ENCODE measurements at regions not wholly inside any gene's neighbourhood (a gene's known extent, or its start where the extent isn't known, plus 50 kb on each side); places are given as distances from the start of the nearest gene placed in this dataset.

DNA sequence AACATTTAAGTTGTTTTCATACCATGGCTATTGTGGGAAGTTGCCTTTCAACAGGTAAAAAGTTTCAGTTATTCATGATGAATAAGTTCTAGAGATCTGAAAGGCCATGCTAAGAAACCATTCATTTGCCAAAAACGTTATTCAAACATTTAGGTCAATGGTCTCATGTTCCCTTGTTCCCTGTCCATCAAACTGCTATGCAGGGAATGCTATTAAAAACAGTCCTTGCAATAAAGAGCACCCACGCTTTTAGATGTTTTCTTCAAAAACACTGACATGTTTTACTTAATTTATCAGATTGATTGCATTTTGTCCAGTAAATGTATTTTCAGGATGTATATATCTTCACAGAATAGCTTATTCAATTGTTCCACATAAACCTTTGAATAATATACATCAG lies 573.2 kb upstream of the PCDH20 start:
- Histone ChIP-seq H3K9me3 (ENCODE audit: low read depth) (no peaks in the 10 kb centered on the region), H3K79me2 (no peaks in the 10 kb centered on the region), H3K27me3 (no peaks in the 10 kb centered on the region), H3K4me2 (no peak overlapping the region), H3K4me3 (no peak overlapping the region), H4K20me1 (ENCODE audit: insufficient read depth, poor library complexity, severe bottlenecking) (no peaks in the 10 kb centered on the region), H2AFZ (no peak overlapping the region), H3K9me2 (replicated peaks; ENCODE audit: insufficient read depth) (no peaks in the 10 kb centered on the region), H3K36me3 (replicated peaks; ENCODE audit: insufficient read depth, low read depth) (no peaks in the 10 kb centered on the region), H3K4me1 (ENCODE audit: insufficient read depth) (no peaks in the 10 kb centered on the region), H3K27ac (no peak overlapping the region)
- TF ChIP-seq, protein P1, sequence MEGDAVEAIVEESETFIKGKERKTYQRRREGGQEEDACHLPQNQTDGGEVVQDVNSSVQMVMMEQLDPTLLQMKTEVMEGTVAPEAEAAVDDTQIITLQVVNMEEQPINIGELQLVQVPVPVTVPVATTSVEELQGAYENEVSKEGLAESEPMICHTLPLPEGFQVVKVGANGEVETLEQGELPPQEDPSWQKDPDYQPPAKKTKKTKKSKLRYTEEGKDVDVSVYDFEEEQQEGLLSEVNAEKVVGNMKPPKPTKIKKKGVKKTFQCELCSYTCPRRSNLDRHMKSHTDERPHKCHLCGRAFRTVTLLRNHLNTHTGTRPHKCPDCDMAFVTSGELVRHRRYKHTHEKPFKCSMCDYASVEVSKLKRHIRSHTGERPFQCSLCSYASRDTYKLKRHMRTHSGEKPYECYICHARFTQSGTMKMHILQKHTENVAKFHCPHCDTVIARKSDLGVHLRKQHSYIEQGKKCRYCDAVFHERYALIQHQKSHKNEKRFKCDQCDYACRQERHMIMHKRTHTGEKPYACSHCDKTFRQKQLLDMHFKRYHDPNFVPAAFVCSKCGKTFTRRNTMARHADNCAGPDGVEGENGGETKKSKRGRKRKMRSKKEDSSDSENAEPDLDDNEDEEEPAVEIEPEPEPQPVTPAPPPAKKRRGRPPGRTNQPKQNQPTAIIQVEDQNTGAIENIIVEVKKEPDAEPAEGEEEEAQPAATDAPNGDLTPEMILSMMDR (IDR thresholded peaks at IDR 0.05; ENCODE audit: poor library complexity) = no peak
- no peak for TF ChIP-seq EZH2phosphoT487 (IDR thresholded peaks at IDR 0.05; ENCODE audit: low read depth, severe bottlenecking, unreplicated experiment)
- TF ChIP-seq EZH2 (IDR thresholded peaks at IDR 0.05; ENCODE audit: borderline replicate concordance) = no peak
- no peak for DNase-seq (ENCODE audit: low spot score)
- WGBS (ENCODE audit: low lambda C conversion rate, missing lambda C conversion rate) = 47% methylated on average over 2 of the region's 2 CpGs

DNA sequence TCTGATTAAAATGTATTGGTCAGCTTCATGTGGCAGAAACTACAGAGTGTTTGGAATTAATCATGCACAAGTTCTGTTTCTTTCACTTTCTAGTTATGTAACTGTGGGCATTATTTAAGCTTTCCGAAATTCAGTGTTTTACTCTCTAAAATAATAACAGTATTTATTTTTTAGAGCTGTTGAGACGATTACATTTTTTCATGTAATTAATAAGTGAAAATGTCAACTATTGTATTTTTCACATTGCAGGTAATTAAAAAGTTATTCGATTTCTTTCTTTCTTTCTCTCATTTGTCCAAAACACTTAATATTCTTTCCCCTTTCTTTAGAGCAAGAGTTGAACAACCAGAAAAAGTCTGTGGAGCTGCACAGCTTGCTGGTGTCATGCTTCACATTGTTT lies 559.4 kb upstream of the PCDH20 start:
- 82% methylated on average over 3 of the region's 3 CpGs for WGBS (ENCODE audit: low lambda C conversion rate, missing lambda C conversion rate)
- H4K20me1 ChIP-seq (ENCODE audit: insufficient read depth, poor library complexity, severe bottlenecking) = no peaks in the 10 kb centered on the region
- TF ChIP-seq EZH2 (IDR thresholded peaks at IDR 0.05; ENCODE audit: borderline replicate concordance) (no peak), EZH2phosphoT487 (IDR thresholded peaks at IDR 0.05; ENCODE audit: low read depth, severe bottlenecking, unreplicated experiment) (no peak)
- TF ChIP-seq, protein P1 (IDR thresholded peaks at IDR 0.05; ENCODE audit: poor library complexity) = no peak

DNA sequence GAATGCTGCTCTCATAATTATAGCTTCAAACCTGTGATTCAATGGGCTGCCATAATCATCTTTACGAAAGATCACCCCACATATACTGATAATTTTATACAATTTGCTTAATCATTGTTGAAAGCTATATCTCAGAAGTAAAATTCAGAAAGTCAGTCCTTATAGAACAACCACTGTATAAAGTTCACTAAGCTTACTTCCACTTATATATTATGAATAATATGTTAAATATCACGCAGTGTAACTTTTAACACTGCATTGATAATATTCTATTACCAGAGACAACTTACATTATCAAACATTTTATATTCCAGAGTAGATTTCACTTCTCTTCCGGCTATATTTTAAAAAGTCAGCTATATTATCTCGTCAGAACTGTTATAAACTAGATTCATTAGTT lies 550.1 kb upstream of the PCDH20 start:
- Histone ChIP-seq H3K27me3 (no peaks in the 10 kb centered on the region), H3K4me2 (no peak overlapping the region), H3K79me2 (no peaks in the 10 kb centered on the region), H3K27ac (no peak overlapping the region), H4K20me1 (ENCODE audit: insufficient read depth, poor library complexity, severe bottlenecking) (no peaks in the 10 kb centered on the region), H3K9me2 (replicated peaks; ENCODE audit: insufficient read depth) (no peaks in the 10 kb centered on the region), H2AFZ (no peak overlapping the region), H3K36me3 (replicated peaks; ENCODE audit: insufficient read depth, low read depth) (no peaks in the 10 kb centered on the region), H3K4me1 (ENCODE audit: insufficient read depth) (no peaks in the 10 kb centered on the region), H3K9me3 (ENCODE audit: low read depth) (no peaks in the 10 kb centered on the region), H3K4me3 (no peak overlapping the region)
- 91% methylated on average over 4 of the region's 4 CpGs for WGBS (ENCODE audit: low lambda C conversion rate, missing lambda C conversion rate)
- no peak for TF ChIP-seq EZH2phosphoT487 (IDR thresholded peaks at IDR 0.05; ENCODE audit: low read depth, severe bottlenecking, unreplicated experiment)
- TF ChIP-seq, protein P1 (IDR thresholded peaks at IDR 0.05; ENCODE audit: poor library complexity) = no peak
- TF ChIP-seq EZH2 (IDR thresholded peaks at IDR 0.05; ENCODE audit: borderline replicate concordance) = no peak
- DNase-seq (ENCODE audit: low spot score) = no peak

More for the DNA sequence above, 559.4 kb upstream of the PCDH20 start:
- no peaks in the 10 kb centered on the region for H3K9me2 ChIP-seq (replicated peaks; ENCODE audit: insufficient read depth)
- DNase-seq (ENCODE audit: low spot score) = no peak
- H3K4me1 ChIP-seq (ENCODE audit: insufficient read depth) = no peaks in the 10 kb centered on the region
- H3K27me3 ChIP-seq = no peaks in the 10 kb centered on the region
- no peak overlapping the region for H3K27ac ChIP-seq
- H3K4me2 ChIP-seq = no peak overlapping the region
- H3K4me3 ChIP-seq = no peak overlapping the region
- H3K36me3 ChIP-seq (replicated peaks; ENCODE audit: insufficient read depth, low read depth) = no peaks in the 10 kb centered on the region
- no peaks in the 10 kb centered on the region for H3K9me3 ChIP-seq (ENCODE audit: low read depth)
- H3K79me2 ChIP-seq = no peaks in the 10 kb centered on the region
- no peak overlapping the region for H2AFZ ChIP-seq

DNA sequence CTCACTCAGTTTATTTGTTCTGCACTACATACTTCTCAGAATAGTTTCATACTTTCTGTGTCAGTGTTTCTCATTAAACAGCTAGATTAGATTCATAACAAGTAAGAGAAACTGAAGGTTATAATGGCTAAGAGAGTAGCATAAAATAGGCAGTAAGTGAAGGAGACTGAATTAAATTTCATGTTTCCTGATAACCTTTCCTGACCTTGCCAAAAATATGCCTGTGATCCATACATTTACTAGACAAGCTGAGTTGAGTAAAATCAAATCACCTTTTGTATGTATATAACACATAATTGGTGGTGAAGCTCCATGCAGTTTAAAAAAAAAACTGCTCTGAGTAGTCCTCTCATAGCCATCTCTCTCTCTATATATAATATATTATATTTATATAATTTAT lies 545.3 kb upstream of the PCDH20 start:
- Histone ChIP-seq H3K36me3 (replicated peaks; ENCODE audit: insufficient read depth, low read depth) (no peaks in the 10 kb centered on the region), H3K27ac (no peak overlapping the region), H3K9me3 (ENCODE audit: low read depth) (no peaks in the 10 kb centered on the region), H3K27me3 (no peaks in the 10 kb centered on the region), H3K4me1 (ENCODE audit: insufficient read depth) (no peaks in the 10 kb centered on the region), H3K4me2 (no peak overlapping the region), H3K79me2 (no peaks in the 10 kb centered on the region), H4K20me1 (ENCODE audit: insufficient read depth, poor library complexity, severe bottlenecking) (no peaks in the 10 kb centered on the region), H2AFZ (no peak overlapping the region), H3K4me3 (no peak overlapping the region), H3K9me2 (replicated peaks; ENCODE audit: insufficient read depth) (no peaks in the 10 kb centered on the region)
- no peak for TF ChIP-seq EZH2 (IDR thresholded peaks at IDR 0.05; ENCODE audit: borderline replicate concordance)
- TF ChIP-seq EZH2phosphoT487 (IDR thresholded peaks at IDR 0.05; ENCODE audit: low read depth, severe bottlenecking, unreplicated experiment) = no peak
- TF ChIP-seq, protein P1 (IDR thresholded peaks at IDR 0.05; ENCODE audit: poor library complexity) = no peak
- DNase-seq (ENCODE audit: low spot score) = no peak

All from hepatocyte (in vitro differentiated cells).